Hepatocyte (in vitro differentiated cells): ENCODE measurements at regions not wholly inside any gene's neighbourhood (a gene's known extent, or its start where the extent isn't known, plus 50 kb on each side); places are given as distances from the start of the nearest gene placed in this dataset.

Experiments
- EZH2 ChIP-seq: fragments of 200-600 bp; sonication (generic); IDR thresholded peaks from 2 replicates; pipeline ENCODE4 v1.6.1; 2016; ENCODE audit warnings: antibody characterized with exemption, mild to moderate bottlenecking, borderline replicate concordance
- TF ChIP-seq, protein P1 (sequence below): fragments of 200-600 bp; sonication (generic); IDR thresholded peaks from 2 replicates; pipeline ENCODE4 v1.5.1; 2016; ENCODE audit warnings: antibody characterized with exemption, mild to moderate bottlenecking; ENCODE audit not compliant: poor library complexity

DNA sequence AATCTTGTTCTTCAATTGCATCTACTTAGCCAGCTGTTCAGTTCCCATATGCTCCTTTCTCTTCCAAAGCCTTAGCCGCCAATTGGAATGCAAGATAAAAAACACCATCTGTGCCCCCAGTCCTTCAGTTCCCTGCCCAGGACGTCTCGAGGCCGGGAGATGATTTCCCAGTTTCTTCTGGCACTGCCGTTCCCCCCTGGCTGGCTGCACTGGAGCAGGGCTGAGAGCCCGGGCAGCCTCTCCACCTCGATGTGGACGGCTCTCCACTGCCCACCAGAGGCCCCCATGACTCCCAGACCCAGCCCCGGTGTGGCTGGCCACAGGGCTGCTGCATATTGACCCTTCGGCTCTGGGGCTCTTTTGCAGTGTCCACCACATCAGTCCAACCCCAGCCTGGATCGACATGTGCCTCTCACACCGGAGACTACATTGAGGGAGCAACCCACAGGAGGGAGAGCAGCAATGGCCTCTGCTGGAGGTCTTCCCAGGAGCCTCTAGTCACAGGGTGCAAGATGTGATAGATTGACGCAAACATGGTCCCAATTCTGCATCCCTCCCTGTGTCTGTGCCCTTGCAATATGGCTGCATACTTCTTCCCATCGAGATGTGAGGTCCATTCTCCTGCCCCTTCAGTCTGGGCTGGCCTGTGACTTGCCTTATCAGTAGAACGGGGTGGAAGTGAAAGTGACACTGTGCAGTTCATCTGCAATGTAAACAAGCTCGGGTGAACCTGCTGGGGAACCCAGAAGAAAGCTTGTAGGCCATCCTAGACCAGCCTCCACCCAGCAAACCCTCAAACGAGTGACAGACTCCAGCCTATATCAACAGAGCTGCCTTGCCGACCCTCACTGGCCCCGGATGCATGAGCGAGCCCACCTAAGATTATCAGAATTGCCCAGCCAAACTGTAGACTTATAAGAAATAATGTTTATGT is 52.3 kb upstream of the PRR20G start:
- no peak for TF ChIP-seq EZH2
- TF ChIP-seq, protein P1, sequence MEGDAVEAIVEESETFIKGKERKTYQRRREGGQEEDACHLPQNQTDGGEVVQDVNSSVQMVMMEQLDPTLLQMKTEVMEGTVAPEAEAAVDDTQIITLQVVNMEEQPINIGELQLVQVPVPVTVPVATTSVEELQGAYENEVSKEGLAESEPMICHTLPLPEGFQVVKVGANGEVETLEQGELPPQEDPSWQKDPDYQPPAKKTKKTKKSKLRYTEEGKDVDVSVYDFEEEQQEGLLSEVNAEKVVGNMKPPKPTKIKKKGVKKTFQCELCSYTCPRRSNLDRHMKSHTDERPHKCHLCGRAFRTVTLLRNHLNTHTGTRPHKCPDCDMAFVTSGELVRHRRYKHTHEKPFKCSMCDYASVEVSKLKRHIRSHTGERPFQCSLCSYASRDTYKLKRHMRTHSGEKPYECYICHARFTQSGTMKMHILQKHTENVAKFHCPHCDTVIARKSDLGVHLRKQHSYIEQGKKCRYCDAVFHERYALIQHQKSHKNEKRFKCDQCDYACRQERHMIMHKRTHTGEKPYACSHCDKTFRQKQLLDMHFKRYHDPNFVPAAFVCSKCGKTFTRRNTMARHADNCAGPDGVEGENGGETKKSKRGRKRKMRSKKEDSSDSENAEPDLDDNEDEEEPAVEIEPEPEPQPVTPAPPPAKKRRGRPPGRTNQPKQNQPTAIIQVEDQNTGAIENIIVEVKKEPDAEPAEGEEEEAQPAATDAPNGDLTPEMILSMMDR, result no peak
